ENCODE measurements at regions not wholly inside any gene's neighbourhood (a gene's known extent, or its start where the extent isn't known, plus 50 kb on each side); places are given as distances from the start of the nearest gene placed in this dataset.

DNA sequence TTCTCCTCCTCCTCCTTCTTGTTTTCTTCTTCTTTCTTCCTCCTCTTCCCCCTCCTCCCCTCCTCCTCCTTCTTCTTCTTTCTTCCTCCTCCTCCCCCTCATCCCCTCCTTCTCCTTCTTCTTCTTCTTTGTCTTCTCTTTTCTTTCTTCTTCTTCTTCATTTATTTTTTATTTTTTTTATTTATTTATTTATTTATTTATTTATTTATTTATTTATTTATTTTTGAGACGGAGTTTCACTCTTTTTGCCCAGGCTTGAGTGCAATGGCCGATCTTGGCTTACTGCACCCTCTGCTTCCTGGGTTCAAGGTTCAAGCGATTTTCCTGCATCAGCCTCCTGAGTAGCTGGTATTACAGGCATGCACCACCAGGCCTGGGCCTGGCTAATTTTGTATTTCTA lies 1332.5 kb upstream of the CDH9 start (continued):
- TF ChIP-seq, protein P1, sequence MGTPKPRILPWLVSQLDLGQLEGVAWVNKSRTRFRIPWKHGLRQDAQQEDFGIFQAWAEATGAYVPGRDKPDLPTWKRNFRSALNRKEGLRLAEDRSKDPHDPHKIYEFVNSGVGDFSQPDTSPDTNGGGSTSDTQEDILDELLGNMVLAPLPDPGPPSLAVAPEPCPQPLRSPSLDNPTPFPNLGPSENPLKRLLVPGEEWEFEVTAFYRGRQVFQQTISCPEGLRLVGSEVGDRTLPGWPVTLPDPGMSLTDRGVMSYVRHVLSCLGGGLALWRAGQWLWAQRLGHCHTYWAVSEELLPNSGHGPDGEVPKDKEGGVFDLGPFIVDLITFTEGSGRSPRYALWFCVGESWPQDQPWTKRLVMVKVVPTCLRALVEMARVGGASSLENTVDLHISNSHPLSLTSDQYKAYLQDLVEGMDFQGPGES (IDR thresholded peaks at IDR 0.05; ENCODE audit: low read depth, low read length): no peak
- TF ChIP-seq GATA2 (CRISPR knock-in tag; IDR thresholded peaks at IDR 0.05) (no peak), NRF1 (IDR thresholded peaks at IDR 0.05; ENCODE audit: low read depth, low read length) (no peak), MEF2A (IDR thresholded peaks at IDR 0.05; ENCODE audit: borderline replicate concordance, low read depth) (no peak), FOXJ3 (CRISPR knock-in tag; IDR thresholded peaks at IDR 0.05) (no peak), TEAD4 (IDR thresholded peaks at IDR 0.05; ENCODE audit: borderline replicate concordance, insufficient read depth) (no peak)
- TF ChIP-seq, protein P2, sequence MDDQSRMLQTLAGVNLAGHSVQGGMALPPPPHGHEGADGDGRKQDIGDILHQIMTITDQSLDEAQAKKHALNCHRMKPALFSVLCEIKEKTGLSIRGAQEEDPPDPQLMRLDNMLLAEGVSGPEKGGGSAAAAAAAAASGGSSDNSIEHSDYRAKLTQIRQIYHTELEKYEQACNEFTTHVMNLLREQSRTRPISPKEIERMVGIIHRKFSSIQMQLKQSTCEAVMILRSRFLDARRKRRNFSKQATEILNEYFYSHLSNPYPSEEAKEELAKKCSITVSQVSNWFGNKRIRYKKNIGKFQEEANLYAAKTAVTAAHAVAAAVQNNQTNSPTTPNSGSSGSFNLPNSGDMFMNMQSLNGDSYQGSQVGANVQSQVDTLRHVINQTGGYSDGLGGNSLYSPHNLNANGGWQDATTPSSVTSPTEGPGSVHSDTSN (IDR thresholded peaks at IDR 0.05): no peak
- TF ChIP-seq, protein P3, sequence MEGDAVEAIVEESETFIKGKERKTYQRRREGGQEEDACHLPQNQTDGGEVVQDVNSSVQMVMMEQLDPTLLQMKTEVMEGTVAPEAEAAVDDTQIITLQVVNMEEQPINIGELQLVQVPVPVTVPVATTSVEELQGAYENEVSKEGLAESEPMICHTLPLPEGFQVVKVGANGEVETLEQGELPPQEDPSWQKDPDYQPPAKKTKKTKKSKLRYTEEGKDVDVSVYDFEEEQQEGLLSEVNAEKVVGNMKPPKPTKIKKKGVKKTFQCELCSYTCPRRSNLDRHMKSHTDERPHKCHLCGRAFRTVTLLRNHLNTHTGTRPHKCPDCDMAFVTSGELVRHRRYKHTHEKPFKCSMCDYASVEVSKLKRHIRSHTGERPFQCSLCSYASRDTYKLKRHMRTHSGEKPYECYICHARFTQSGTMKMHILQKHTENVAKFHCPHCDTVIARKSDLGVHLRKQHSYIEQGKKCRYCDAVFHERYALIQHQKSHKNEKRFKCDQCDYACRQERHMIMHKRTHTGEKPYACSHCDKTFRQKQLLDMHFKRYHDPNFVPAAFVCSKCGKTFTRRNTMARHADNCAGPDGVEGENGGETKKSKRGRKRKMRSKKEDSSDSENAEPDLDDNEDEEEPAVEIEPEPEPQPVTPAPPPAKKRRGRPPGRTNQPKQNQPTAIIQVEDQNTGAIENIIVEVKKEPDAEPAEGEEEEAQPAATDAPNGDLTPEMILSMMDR (IDR thresholded peaks at IDR 0.05): no peak

DNA sequence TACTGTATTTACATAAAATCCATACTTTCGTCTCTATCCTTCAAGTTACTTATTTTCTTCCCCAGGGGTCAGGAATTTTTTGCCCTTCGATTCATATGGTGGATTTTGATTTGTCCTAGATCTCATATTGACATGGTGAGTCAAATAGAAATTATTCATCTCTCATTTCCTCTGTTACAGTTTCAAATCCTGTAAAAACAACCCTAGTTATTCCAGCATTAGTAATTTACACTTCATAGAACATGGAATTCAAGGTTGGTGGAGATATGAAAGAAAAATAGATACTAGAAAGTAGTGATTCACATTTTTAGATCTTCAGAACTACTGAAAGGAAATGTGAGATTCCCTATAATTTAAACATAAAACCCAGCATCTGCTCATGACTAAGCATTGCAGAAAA lies 1331.0 kb upstream of the CDH9 start:
- 3% methylated on average over 2 of the region's 2 CpGs for WGBS (ENCODE audit: low lambda C conversion rate)
- Histone ChIP-seq H4K20me1 (ENCODE audit: insufficient read depth) (no peaks in the 10 kb centered on the region), H3K4me1 (ENCODE audit: control insufficient read depth in 1 of 2, insufficient read depth in 2 of 2, low read depth in 1 of 2, low read length in 1 of 2) (no peaks in the 10 kb centered on the region), H3K4me2 (no peak overlapping the region), H3K79me2 (ENCODE audit: insufficient read depth) (no peaks in the 10 kb centered on the region), H3K9ac (no peak overlapping the region), H3K27me3 (ENCODE audit: insufficient read depth) (no peaks in the 10 kb centered on the region), H3K36me3 (replicated peaks in 1 of 2; ENCODE audit: control insufficient read depth in 1 of 2, insufficient read depth in 2 of 2, low read length in 1 of 2) (no peaks in the 10 kb centered on the region), H3K4me3 (ENCODE audit: low read depth in 2 of 2, low read length in 1 of 2) (no peak overlapping the region), H3K9me3 (no peaks in the 10 kb centered on the region), H3K27ac (ENCODE audit: low read depth in 2 of 2, low read length in 1 of 2) (no peak overlapping the region), H3F3A (replicated peaks; ENCODE audit: insufficient read depth) (no peaks in the 10 kb centered on the region), H2AFZ (ENCODE audit: low read depth) (no peak overlapping the region), H3K9me2 (no peaks in the 10 kb centered on the region)
- CTCF ChIA-PET: no interaction called here
- TF ChIP-seq RAD21 (IDR thresholded peaks at IDR 0.05; ENCODE audit: low read length) (no peak), RXRA (IDR thresholded peaks at IDR 0.05; ENCODE audit: borderline replicate concordance, low read depth) (no peak), MXI1 (IDR thresholded peaks at IDR 0.05; ENCODE audit: low read depth, low read length) (no peak), FOXM1 (IDR thresholded peaks at IDR 0.05; ENCODE audit: low read depth) (no peak), CHD2 (IDR thresholded peaks at IDR 0.05; ENCODE audit: low read length, partially characterized antibody) (no peak), TEAD4 (IDR thresholded peaks at IDR 0.05; ENCODE audit: borderline replicate concordance, insufficient read depth) (no peak), RFX5 (IDR thresholded peaks at IDR 0.05; ENCODE audit: low read length) (no peak), NFIC (IDR thresholded peaks at IDR 0.05; ENCODE audit: borderline replicate concordance) (no peak), JUND (IDR thresholded peaks at IDR 0.05) (no peak), TCF12 (IDR thresholded peaks at IDR 0.05) (no peak), GABPA (IDR thresholded peaks at IDR 0.05; ENCODE audit: low read depth) (no peak), ELF1 (IDR thresholded peaks at IDR 0.05) (no peak), SIN3A (IDR thresholded peaks at IDR 0.05; ENCODE audit: borderline replicate concordance, low read depth, low read length) (no peak), FOSL2 (IDR thresholded peaks at IDR 0.05; ENCODE audit: borderline replicate concordance, low read depth) (no peak)
- TF ChIP-seq, protein P4, sequence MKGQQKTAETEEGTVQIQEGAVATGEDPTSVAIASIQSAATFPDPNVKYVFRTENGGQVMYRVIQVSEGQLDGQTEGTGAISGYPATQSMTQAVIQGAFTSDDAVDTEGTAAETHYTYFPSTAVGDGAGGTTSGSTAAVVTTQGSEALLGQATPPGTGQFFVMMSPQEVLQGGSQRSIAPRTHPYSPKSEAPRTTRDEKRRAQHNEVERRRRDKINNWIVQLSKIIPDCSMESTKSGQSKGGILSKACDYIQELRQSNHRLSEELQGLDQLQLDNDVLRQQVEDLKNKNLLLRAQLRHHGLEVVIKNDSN (IDR thresholded peaks at IDR 0.05; ENCODE audit: borderline replicate concordance, low read depth): no peak
- TF ChIP-seq, protein P5, sequence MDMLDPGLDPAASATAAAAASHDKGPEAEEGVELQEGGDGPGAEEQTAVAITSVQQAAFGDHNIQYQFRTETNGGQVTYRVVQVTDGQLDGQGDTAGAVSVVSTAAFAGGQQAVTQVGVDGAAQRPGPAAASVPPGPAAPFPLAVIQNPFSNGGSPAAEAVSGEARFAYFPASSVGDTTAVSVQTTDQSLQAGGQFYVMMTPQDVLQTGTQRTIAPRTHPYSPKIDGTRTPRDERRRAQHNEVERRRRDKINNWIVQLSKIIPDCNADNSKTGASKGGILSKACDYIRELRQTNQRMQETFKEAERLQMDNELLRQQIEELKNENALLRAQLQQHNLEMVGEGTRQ (IDR thresholded peaks at IDR 0.05; ENCODE audit: borderline replicate concordance, low read depth, low read length): no peak
- TF ChIP-seq, protein P2 (IDR thresholded peaks at IDR 0.05): no peak
- TF ChIP-seq, protein P1 (IDR thresholded peaks at IDR 0.05; ENCODE audit: low read depth, low read length): no peak
- TF ChIP-seq, protein P3 (IDR thresholded peaks at IDR 0.05): no peak
- no peak for DNase-seq
- POLR2A ChIA-PET: no interaction called here

Measured in SK-N-SH (cell line).